OCI-LY7 (cell line): ENCODE measurements at regions not wholly inside any gene's neighbourhood (a gene's known extent, or its start where the extent isn't known, plus 50 kb on each side); places are given as distances from the start of the nearest gene placed in this dataset.

ENCODE experiments used
- BruUV-seq: library from RNA; stranded (reverse); fragments of 400-500 nt; replicated peaks from 2 replicates; lab custom pipeline; 2021; lab: Mats Ljungman, UMichigan
- CTCF ChIA-PET: fragments of 300-600 bp; sonication (Branson Sonifier 250); formaldehyde crosslinking; loops from one replicate; lab custom pipeline; 2022; ENCODE audit warnings: antibody characterized with exemption; ENCODE audit not compliant: unreplicated experiment; lab: Charles Lee
- POLR2A ChIA-PET: fragments of 300-600 bp; sonication (Branson Sonifier 250); formaldehyde crosslinking; loops from one replicate; lab custom pipeline; 2022; ENCODE audit warnings: antibody characterized with exemption; lab: Charles Lee
- DNase-seq: peaks from one replicate; pipeline ENCODE4 v3.0.0-alpha.2; 2015; ENCODE audit warnings: low spot score
- H2AFZ ChIP-seq: fragments of 200-600 bp; sonication (generic), shearing (Covaris generic); 2 replicates; pipeline ENCODE4 v1.6.1; 2014; ENCODE audit warnings: mild to moderate bottlenecking, antibody characterized with exemption, low read length, moderate library complexity
- H3K27ac ChIP-seq: fragments of 200-600 bp; sonication (generic); 2 replicates; pipeline ENCODE4 v1.5.1; 2014; ENCODE audit warnings: mixed run types, low read depth, mild to moderate bottlenecking, moderate library complexity, low read length, inconsistent platforms; ENCODE audit not compliant: poor library complexity, severe bottlenecking
- H3K36me3 ChIP-seq: fragments of 200-600 bp; sonication (generic); 2 replicates; pipeline ENCODE4 v1.6.1; 2014; ENCODE audit warnings: mild to moderate bottlenecking, antibody characterized with exemption, low read length, moderate library complexity, mixed read lengths; ENCODE audit not compliant: insufficient read depth
- H3K4me1 ChIP-seq: fragments of 200-600 bp; sonication (generic); 2 replicates; pipeline ENCODE4 v1.5.1; 2014; ENCODE audit warnings: mild to moderate bottlenecking, low read length; ENCODE audit not compliant: insufficient read depth, poor library complexity, severe bottlenecking
- H3K4me2 ChIP-seq: fragments of 200-600 bp; sonication (generic); 2 replicates; pipeline ENCODE4 v1.6.1; 2014; ENCODE audit warnings: mild to moderate bottlenecking, low read length
- H3K4me3 ChIP-seq: fragments of 200-600 bp; sonication (generic); 2 replicates; pipeline ENCODE4 v1.5.1; 2014; ENCODE audit warnings: mild to moderate bottlenecking, low read depth, low read length; ENCODE audit not compliant: poor library complexity, severe bottlenecking
- H3K79me2 ChIP-seq: fragments of 200-600 bp; sonication (generic); 2 replicates; pipeline ENCODE4 v1.6.1; 2016; ENCODE audit warnings: low read depth, mild to moderate bottlenecking, low read length, moderate library complexity, mixed read lengths; ENCODE audit not compliant: insufficient read depth
- H3K9me2 ChIP-seq: fragments of 200-600 bp; sonication (generic); 2 replicates; pipeline ENCODE4 v1.6.1; 2016; ENCODE audit warnings: mild to moderate bottlenecking, low read length, mixed read lengths; ENCODE audit not compliant: insufficient read depth
- H3K9me3 ChIP-seq: fragments of 200-600 bp; sonication (generic); 2 replicates; pipeline ENCODE4 v1.6.1; 2014; ENCODE audit warnings: mild to moderate bottlenecking, mixed run types, low read length, mixed read lengths
- H4K20me1 ChIP-seq: fragments of 200-600 bp; sonication (generic); 2 replicates; pipeline ENCODE4 v1.6.1; 2014; ENCODE audit warnings: mild to moderate bottlenecking, antibody characterized with exemption, low read length, moderate library complexity, mixed read lengths; ENCODE audit not compliant: insufficient read depth
- EZH2phosphoT487 ChIP-seq: fragments of 200-600 bp; sonication (generic); IDR thresholded peaks from 2 replicates; pipeline ENCODE4 v1.6.1; 2018; ENCODE audit warnings: low read depth, borderline replicate concordance, mild to moderate bottlenecking, mixed run types, antibody characterized with exemption, low read length, moderate library complexity, mixed read lengths
- intact Hi-C: fragments of 100-400 bp; cut with micrococcal nuclease; formaldehyde crosslinking; loops from one replicate; pipeline ENCODE4 v1.10.0; 2022; ENCODE audit not compliant: unreplicated experiment
- TF ChIP-seq, protein P1 (sequence below): fragments of 200-600 bp; sonication (generic); conservative IDR thresholded peaks from 2 replicates; pipeline ENCODE4 v1.5.1; 2014; ENCODE audit warnings: mild to moderate bottlenecking, antibody characterized with exemption, low read length, moderate library complexity, mixed read lengths

DNA sequence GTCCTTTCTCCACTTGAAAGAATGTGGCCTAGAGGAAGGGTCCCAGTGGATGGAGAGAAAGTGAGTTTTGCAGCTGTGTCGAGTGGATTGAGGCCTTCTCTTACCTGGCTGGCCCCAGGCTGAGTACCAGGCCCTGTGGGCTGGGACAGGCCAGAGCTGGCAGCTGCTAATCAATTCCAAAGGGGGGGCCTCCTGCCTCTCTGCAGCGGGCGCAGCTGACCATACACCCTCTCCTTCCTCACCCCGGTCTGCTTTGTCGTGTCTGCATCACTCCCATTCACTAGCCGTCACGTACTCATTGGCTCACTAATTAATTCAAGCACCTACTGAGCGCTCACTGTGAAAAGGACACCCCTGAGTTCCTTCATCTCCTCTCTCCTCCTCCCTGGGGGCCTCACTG, 58.4 kb upstream of the PITX1 start:
- no peak overlapping the region for H3K4me3 ChIP-seq
- H4K20me1 ChIP-seq, result no peaks in the 10 kb centered on the region
- BruUV-seq, result no TSS peak
- POLR2A ChIA-PET, result no interaction called here
- H3K79me2 ChIP-seq, result no peaks in the 10 kb centered on the region
- TF ChIP-seq EZH2phosphoT487, result no peak
- TF ChIP-seq, protein P1, sequence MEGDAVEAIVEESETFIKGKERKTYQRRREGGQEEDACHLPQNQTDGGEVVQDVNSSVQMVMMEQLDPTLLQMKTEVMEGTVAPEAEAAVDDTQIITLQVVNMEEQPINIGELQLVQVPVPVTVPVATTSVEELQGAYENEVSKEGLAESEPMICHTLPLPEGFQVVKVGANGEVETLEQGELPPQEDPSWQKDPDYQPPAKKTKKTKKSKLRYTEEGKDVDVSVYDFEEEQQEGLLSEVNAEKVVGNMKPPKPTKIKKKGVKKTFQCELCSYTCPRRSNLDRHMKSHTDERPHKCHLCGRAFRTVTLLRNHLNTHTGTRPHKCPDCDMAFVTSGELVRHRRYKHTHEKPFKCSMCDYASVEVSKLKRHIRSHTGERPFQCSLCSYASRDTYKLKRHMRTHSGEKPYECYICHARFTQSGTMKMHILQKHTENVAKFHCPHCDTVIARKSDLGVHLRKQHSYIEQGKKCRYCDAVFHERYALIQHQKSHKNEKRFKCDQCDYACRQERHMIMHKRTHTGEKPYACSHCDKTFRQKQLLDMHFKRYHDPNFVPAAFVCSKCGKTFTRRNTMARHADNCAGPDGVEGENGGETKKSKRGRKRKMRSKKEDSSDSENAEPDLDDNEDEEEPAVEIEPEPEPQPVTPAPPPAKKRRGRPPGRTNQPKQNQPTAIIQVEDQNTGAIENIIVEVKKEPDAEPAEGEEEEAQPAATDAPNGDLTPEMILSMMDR, result no peak
- no peak for DNase-seq
- no peak overlapping the region for H3K4me2 ChIP-seq
- H3K27ac ChIP-seq, result no peak overlapping the region
- CTCF ChIA-PET, result no interaction called here
- no peak overlapping the region for H2AFZ ChIP-seq
- intact Hi-C loops, result no loop called here
- H3K4me1 ChIP-seq, result no peaks in the 10 kb centered on the region
- peaks cover 3% of the 10 kb centered on the region; the same call in 1 of the 2 replicates for H3K9me3 ChIP-seq
- H3K36me3 ChIP-seq, result no peaks in the 10 kb centered on the region
- no peaks in the 10 kb centered on the region for H3K9me2 ChIP-seq

DNA sequence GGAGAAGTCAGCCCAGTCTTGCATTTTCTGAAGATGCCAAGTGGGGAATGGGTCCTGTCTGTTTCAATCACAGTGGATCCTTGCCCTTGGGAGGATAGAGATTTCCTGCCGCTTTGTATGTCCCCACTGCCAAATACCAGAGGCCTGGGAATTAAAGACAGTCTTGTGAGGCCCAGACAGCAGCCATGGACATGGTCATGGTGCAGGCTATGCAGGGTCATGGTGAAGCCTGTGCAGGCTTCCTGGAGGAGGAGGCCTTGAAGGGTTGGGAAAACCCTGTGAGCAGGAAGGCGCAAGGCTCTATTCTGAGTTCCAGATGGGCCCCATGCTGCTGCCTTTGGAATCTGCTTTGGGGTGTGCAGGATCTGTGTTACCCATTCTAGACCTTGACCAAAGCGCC, 57.3 kb upstream of the PITX1 start:
- no peaks in the 10 kb centered on the region for H3K36me3 ChIP-seq
- TF ChIP-seq, protein P1, result no peak
- TF ChIP-seq EZH2phosphoT487, result no peak
- no peaks in the 10 kb centered on the region for H3K4me1 ChIP-seq
- H3K9me2 ChIP-seq, result no peaks in the 10 kb centered on the region
- no peak for DNase-seq
- H2AFZ ChIP-seq, result no peak overlapping the region
- ChIA-PET CTCF (no interaction called here), POLR2A (no interaction called here)
- H4K20me1 ChIP-seq, result no peaks in the 10 kb centered on the region
- H3K4me2 ChIP-seq, result no peak overlapping the region
- H3K79me2 ChIP-seq, result no peaks in the 10 kb centered on the region
- BruUV-seq, result no TSS peak
- H3K4me3 ChIP-seq, result no peak overlapping the region
- H3K9me3 ChIP-seq, result peaks cover 3% of the 10 kb centered on the region; the same call in 1 of the 2 replicates
- H3K27ac ChIP-seq, result no peak overlapping the region
- intact Hi-C loops, result no loop called here

DNA sequence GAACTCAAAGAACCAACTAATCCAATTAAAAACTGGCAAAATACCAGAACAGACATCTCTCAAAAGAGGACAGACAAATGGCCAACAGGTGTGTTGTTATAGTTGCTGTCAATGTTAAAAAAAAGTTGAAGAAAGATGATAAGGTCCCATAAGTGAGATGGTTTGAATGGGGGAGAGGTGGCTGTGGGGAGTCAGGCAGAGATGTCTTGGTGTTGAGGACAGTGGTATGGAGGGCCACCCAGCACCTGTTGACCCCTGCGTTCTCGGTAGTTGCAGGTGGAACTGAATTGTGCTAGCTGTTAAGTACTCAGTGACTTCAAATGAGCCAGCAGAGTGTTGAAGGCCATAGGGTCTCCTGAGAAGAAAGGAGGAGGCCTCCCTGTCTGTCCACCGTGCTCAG, 55.9 kb upstream of the PITX1 start:
- CTCF ChIA-PET, result no interaction called here
- no peaks in the 10 kb centered on the region for H3K9me2 ChIP-seq
- H3K4me2 ChIP-seq, result no peak overlapping the region
- intact Hi-C loops, result no loop called here
- no peaks in the 10 kb centered on the region for H3K4me1 ChIP-seq
- H3K4me3 ChIP-seq, result no peak overlapping the region
- no peaks in the 10 kb centered on the region for H3K79me2 ChIP-seq
- no peak overlapping the region for H3K27ac ChIP-seq
- H4K20me1 ChIP-seq, result no peaks in the 10 kb centered on the region
- TF ChIP-seq, protein P1, result no peak
- TF ChIP-seq EZH2phosphoT487, result no peak
- H3K36me3 ChIP-seq, result no peaks in the 10 kb centered on the region
- H2AFZ ChIP-seq, result no peak overlapping the region
- no peak for DNase-seq
- peaks cover 3% of the 10 kb centered on the region; the same call in 1 of the 2 replicates for H3K9me3 ChIP-seq
- POLR2A ChIA-PET, result no interaction called here
- BruUV-seq, result no TSS peak
